Mesenchymal stem cell (in vitro differentiated cells and primary cell): ENCODE measurements at regions not wholly inside any gene's neighbourhood (a gene's known extent, or its start where the extent isn't known, plus 50 kb on each side); places are given as distances from the start of the nearest gene placed in this dataset.

Experiments used
- DNase-seq: peaks from one replicate; pipeline ENCODE4 v3.0.0-alpha.2; 2013
- H2AFZ ChIP-seq: one replicate; pipeline ENCODE4 v1.6.1; 2013; ENCODE audit warnings: low read depth, mild to moderate bottlenecking, control low read depth, inconsistent platforms, low read length, moderate library complexity
- H2AK5ac ChIP-seq: 2 replicates; pipeline ENCODE4 v1.6.1; 2013; ENCODE audit warnings: low read length, moderate library complexity, mild to moderate bottlenecking, inconsistent platforms; ENCODE audit not compliant: severe bottlenecking
- H2BK120ac ChIP-seq: one replicate; pipeline ENCODE4 v1.6.1; 2013; ENCODE audit warnings: low read depth, mild to moderate bottlenecking, inconsistent platforms, low read length, moderate library complexity
- H2BK12ac ChIP-seq, 2 experiments: one replicate each; pipeline ENCODE4 v1.6.1; 2013; ENCODE audit warnings: inconsistent platforms in 2 of 2, low read length in 2 of 2, mild to moderate bottlenecking in 2 of 2, moderate library complexity in 2 of 2, control low read depth in 1 of 2
- H2BK15ac ChIP-seq: one replicate; pipeline ENCODE4 v1.6.1; 2013; ENCODE audit warnings: mild to moderate bottlenecking, low read depth, inconsistent platforms; ENCODE audit not compliant: poor library complexity, severe bottlenecking
- H2BK5ac ChIP-seq: 2 replicates; pipeline ENCODE4 v1.6.1; 2013; ENCODE audit warnings: low read depth, mild to moderate bottlenecking, low read length, control low read depth, inconsistent platforms; ENCODE audit not compliant: poor library complexity, severe bottlenecking
- H3K14ac ChIP-seq, 2 experiments: one replicate each; pipeline ENCODE4 v1.6.1; 2013; ENCODE audit warnings: inconsistent platforms in 2 of 2, low read length in 2 of 2, control low read depth in 1 of 2, mild to moderate bottlenecking in 1 of 2, moderate library complexity in 1 of 2
- H3K18ac ChIP-seq, 2 experiments: one replicate each; pipeline ENCODE4 v1.6.1; 2013; ENCODE audit warnings: inconsistent platforms in 2 of 2, low read length in 2 of 2, control low read depth in 1 of 2, low read depth in 1 of 2, mild to moderate bottlenecking in 1 of 2
- H3K23ac ChIP-seq, 2 experiments: one replicate each; pipeline ENCODE4 v1.6.1; 2013; ENCODE audit warnings: inconsistent platforms in 2 of 2, low read length in 2 of 2, mild to moderate bottlenecking in 2 of 2, moderate library complexity in 2 of 2, control low read depth in 1 of 2
- H3K27ac ChIP-seq: 2 replicates; pipeline ENCODE4 v1.5.1; 2013; ENCODE audit warnings: mild to moderate bottlenecking, moderate library complexity, low read length, control low read depth, inconsistent platforms; ENCODE audit not compliant: poor library complexity, severe bottlenecking
- H3K27me3 ChIP-seq, 2 experiments: 2 replicates each; pipeline versions ENCODE4 v1.6.1 to v1.7.0; 2013; ENCODE audit warnings: low read length in 2 of 2, mild to moderate bottlenecking in 2 of 2, moderate library complexity in 2 of 2, control low read depth in 1 of 2, inconsistent platforms in 1 of 2; ENCODE audit not compliant: control insufficient read depth in 1 of 2, insufficient read depth in 1 of 2
- H3K36me3 ChIP-seq, 2 experiments: 2 replicates each; pipeline versions ENCODE4 v1.6.1 to v1.7.0; 2013; ENCODE audit warnings: low read length in 2 of 2, control low read depth in 1 of 2, inconsistent platforms in 1 of 2, low read depth in 1 of 2, mild to moderate bottlenecking in 1 of 2; ENCODE audit not compliant: insufficient read depth in 2 of 2, control insufficient read depth in 1 of 2
- H3K4ac ChIP-seq, 2 experiments: one replicate each; pipeline ENCODE4 v1.6.1; 2013; ENCODE audit warnings: inconsistent platforms in 2 of 2, low read length in 2 of 2, mild to moderate bottlenecking in 2 of 2, moderate library complexity in 2 of 2, control low read depth in 1 of 2, low read depth in 1 of 2
- H3K4me1 ChIP-seq: 2 replicates; pipeline ENCODE4 v1.6.1; 2013; ENCODE audit warnings: low read depth, low read length, control low read depth; ENCODE audit not compliant: control insufficient read depth, insufficient read depth
- H3K4me2 ChIP-seq: 2 replicates; pipeline ENCODE4 v1.6.1; 2013; ENCODE audit warnings: low read length, mild to moderate bottlenecking, inconsistent platforms; ENCODE audit not compliant: poor library complexity, severe bottlenecking
- H3K4me3 ChIP-seq, 2 experiments: 2 replicates each; pipeline versions ENCODE4 v1.5.1 to v1.7.0; 2013; ENCODE audit warnings: low read length in 2 of 2, mild to moderate bottlenecking in 2 of 2, control low read depth in 1 of 2, low read depth in 1 of 2; ENCODE audit not compliant: insufficient read depth in 1 of 2
- H3K79me1 ChIP-seq: replicated peaks from 2 replicates; pipeline ENCODE4 v1.6.1; 2013; ENCODE audit warnings: mild to moderate bottlenecking, control low read depth, low read length, inconsistent platforms; ENCODE audit not compliant: poor library complexity, severe bottlenecking
- H3K9ac ChIP-seq: 2 replicates; pipeline ENCODE4 v1.7.0; 2013; ENCODE audit warnings: mild to moderate bottlenecking, low read length, moderate library complexity
- H3K9me3 ChIP-seq: 2 replicates; pipeline ENCODE4 v1.7.0; 2013; ENCODE audit warnings: mild to moderate bottlenecking, low read length; ENCODE audit not compliant: control insufficient read depth
- H4K8ac ChIP-seq: one replicate; pipeline ENCODE4 v1.6.1; 2013; ENCODE audit warnings: inconsistent platforms, mild to moderate bottlenecking, low read length, moderate library complexity
- H4K91ac ChIP-seq: one replicate; pipeline ENCODE4 v1.6.1; 2013; ENCODE audit warnings: mild to moderate bottlenecking, low read length, inconsistent platforms
- WGBS: methylation state at CpG from one replicate; pipeline ENCODE4 v1.1.7; 2013; ENCODE audit warnings: mixed read lengths; 5-methylcytosine and 5-hydroxymethylcytosine counted together

GRCh38 chr20:12331236-12331635 is 413.5 kb downstream of the BTBD3 start:
- Histone ChIP-seq H3K4me2 (no peak overlapping the region), H3K27me3 (no peaks in the 10 kb centered on the region), H3K4me1 (no peaks in the 10 kb centered on the region), H3K4ac (no peak overlapping the region), H2BK5ac (no peak overlapping the region), H3K9me3 (peaks cover 17% of the 10 kb centered on the region), H3K9ac (no peak overlapping the region), H2AFZ (no peak overlapping the region), H3K4me3 (no peak overlapping the region), H4K8ac (no peak overlapping the region), H3K79me1 (no peaks in the 10 kb centered on the region), H3K18ac (no peak overlapping the region), H2BK15ac (no peak overlapping the region), H2AK5ac (no peak overlapping the region), H3K14ac (no peak overlapping the region), H3K36me3 (no peaks in the 10 kb centered on the region), H2BK120ac (no peak overlapping the region), H3K27ac (no peak overlapping the region), H2BK12ac (no peak overlapping the region), H4K91ac (no peak overlapping the region), H3K23ac (no peak overlapping the region)
- DNase-seq = no peak
- WGBS = 97% methylated on average over 1 of the region's 1 CpG

GRCh38 chr20:12337601-12338000 is 419.9 kb downstream of the BTBD3 start:
- H3K23ac ChIP-seq = no peak overlapping the region
- no peak overlapping the region for H3K9ac ChIP-seq
- no peak overlapping the region for H3K4me3 ChIP-seq
- no peak overlapping the region for H2BK15ac ChIP-seq
- H3K9me3 ChIP-seq = peaks cover 3% of the 10 kb centered on the region
- H3K27ac ChIP-seq = no peak overlapping the region
- H3K4ac ChIP-seq = no peak overlapping the region
- no peak overlapping the region for H2BK5ac ChIP-seq
- WGBS = 80% methylated on average over 1 of the region's 3 CpGs
- H3K36me3 ChIP-seq = no peaks in the 10 kb centered on the region
- DNase-seq = no peak
- H3K27me3 ChIP-seq = no peaks in the 10 kb centered on the region
- no peak overlapping the region for H3K18ac ChIP-seq
- H3K14ac ChIP-seq = no peak overlapping the region
- no peak overlapping the region for H2BK120ac ChIP-seq
- no peak overlapping the region for H2AK5ac ChIP-seq
- no peak overlapping the region for H3K4me2 ChIP-seq
- no peak overlapping the region for H4K91ac ChIP-seq
- no peak overlapping the region for H2AFZ ChIP-seq
- no peak overlapping the region for H2BK12ac ChIP-seq
- H4K8ac ChIP-seq = no peak overlapping the region
- no peaks in the 10 kb centered on the region for H3K4me1 ChIP-seq
- no peaks in the 10 kb centered on the region for H3K79me1 ChIP-seq

GRCh38 chr20:12345978-12346377 is 428.3 kb downstream of the BTBD3 start:
- no peaks in the 10 kb centered on the region for H3K79me1 ChIP-seq
- no peak overlapping the region for H3K4ac ChIP-seq
- H3K9ac ChIP-seq = no peak overlapping the region
- no peak overlapping the region for H3K4me3 ChIP-seq
- no peak overlapping the region for H2BK12ac ChIP-seq
- no peaks in the 10 kb centered on the region for H3K27me3 ChIP-seq
- H2BK5ac ChIP-seq = no peak overlapping the region
- H3K18ac ChIP-seq = no peak overlapping the region
- peaks cover 3% of the 10 kb centered on the region for H3K9me3 ChIP-seq
- no peak overlapping the region for H4K8ac ChIP-seq
- H3K14ac ChIP-seq = no peak overlapping the region
- no peak overlapping the region for H4K91ac ChIP-seq
- no peak for DNase-seq
- WGBS = 85% methylated on average over 2 of the region's 2 CpGs
- no peak overlapping the region for H3K23ac ChIP-seq
- H3K36me3 ChIP-seq = no peaks in the 10 kb centered on the region
- H2AK5ac ChIP-seq = no peak overlapping the region
- no peaks in the 10 kb centered on the region for H3K4me1 ChIP-seq
- H2BK15ac ChIP-seq = no peak overlapping the region
- no peak overlapping the region for H3K4me2 ChIP-seq
- no peak overlapping the region for H2BK120ac ChIP-seq
- no peak overlapping the region for H3K27ac ChIP-seq
- H2AFZ ChIP-seq = no peak overlapping the region

- Histone ChIP-seq H2AK5ac (no peak overlapping the region), H3K4me1 (no peaks in the 10 kb centered on the region), H2BK12ac (no peak overlapping the region), H2BK120ac (no peak overlapping the region), H2BK15ac (no peak overlapping the region), H4K8ac (no peak overlapping the region), H3K4ac (no peak overlapping the region), H3K18ac (no peak overlapping the region), H4K91ac (no peak overlapping the region), H3K4me3 (no peak overlapping the region), H3K27ac (no peak overlapping the region), H3K27me3 (no peaks in the 10 kb centered on the region), H3K9me3 (peaks cover under 1% of the 10 kb centered on the region), H2BK5ac (no peak overlapping the region), H3K79me1 (no peaks in the 10 kb centered on the region), H3K23ac (no peak overlapping the region), H2AFZ (no peak overlapping the region), H3K36me3 (no peaks in the 10 kb centered on the region), H3K14ac (no peak overlapping the region), H3K4me2 (no peak overlapping the region), H3K9ac (no peak overlapping the region)
- WGBS = no CpG with 5 or more reads among the region's 2 CpGs
- DNase-seq = no peak
Observed at GRCh38 chr20:12353842-12354241, 436.1 kb downstream of the BTBD3 start.
